ENCODE measurements at regions not wholly inside any gene's neighbourhood (a gene's known extent, or its start where the extent isn't known, plus 50 kb on each side); places are given as distances from the start of the nearest gene placed in this dataset.
"Not testable (repeated sequence)": the region's sequence is repeated elsewhere in the genome, so short reads cannot be mapped to it uniquely, and the experiment has no call there.

GRCh38 chr13:80069374-80069773, 271.6 kb downstream of the SPRY2 start:
- WGBS, 2 donors (ENCODE audit: low coverage in 1 of 2): 88 to 100% methylated on average over 1 to 3 of the region's 3 CpGs
- H3K27me3 ChIP-seq: no peaks in the 10 kb centered on the region
- no peak overlapping the region for H3K4me3 ChIP-seq
- no peak for ATAC-seq
- H3K9me3 ChIP-seq: no peaks in the 10 kb centered on the region
- H3K36me3 ChIP-seq: no peaks in the 10 kb centered on the region
- no peaks in the 10 kb centered on the region for H3K4me1 ChIP-seq
- no peak overlapping the region for H3K27ac ChIP-seq
- TF ChIP-seq POLR2AphosphoS5 (IDR thresholded peaks at IDR 0.05) (no peak), CTCF (IDR thresholded peaks at IDR 0.05) (no peak), POLR2A (IDR thresholded peaks at IDR 0.05) (no peak), EP300 (IDR thresholded peaks at IDR 0.05) (no peak)

GRCh38 chr13:80065996-80066395, 274.9 kb downstream of the SPRY2 start:
- TF ChIP-seq POLR2A (IDR thresholded peaks at IDR 0.05) (no peak), EP300 (IDR thresholded peaks at IDR 0.05) (no peak), CTCF (IDR thresholded peaks at IDR 0.05) (no peak), POLR2AphosphoS5 (IDR thresholded peaks at IDR 0.05) (no peak)
- WGBS, 2 donors (ENCODE audit: low coverage in 1 of 2): 14% methylated on average over 1 of the region's 1 CpG

GRCh38 chr13:80062416-80062815, 278.5 kb downstream of the SPRY2 start:
- ATAC-seq, H3K9me3 ChIP-seq, H3K4me3 ChIP-seq, H3K27me3 ChIP-seq, H3K27ac ChIP-seq, H3K4me1 ChIP-seq, H3K36me3 ChIP-seq: not testable (repeated sequence)

More at GRCh38 chr13:80065996-80066395, 274.9 kb downstream of the SPRY2 start:
- no peaks in the 10 kb centered on the region for H3K9me3 ChIP-seq
- ATAC-seq: no peak
- H3K4me1 ChIP-seq: no peaks in the 10 kb centered on the region
- H3K4me3 ChIP-seq: no peak overlapping the region
- H3K36me3 ChIP-seq: no peaks in the 10 kb centered on the region
- no peaks in the 10 kb centered on the region for H3K27me3 ChIP-seq
- H3K27ac ChIP-seq: no peak overlapping the region

- WGBS, 2 donors (ENCODE audit: low coverage in 1 of 2): 86 to 100% methylated on average over 2 of the region's 2 CpGs
- ATAC-seq: no peak
- H3K9me3 ChIP-seq: no peaks in the 10 kb centered on the region
- TF ChIP-seq EP300 (IDR thresholded peaks at IDR 0.05) (no peak), POLR2A (IDR thresholded peaks at IDR 0.05) (no peak), POLR2AphosphoS5 (IDR thresholded peaks at IDR 0.05) (no peak), CTCF (IDR thresholded peaks at IDR 0.05) (no peak)
- H3K27me3 ChIP-seq: no peaks in the 10 kb centered on the region
- H3K4me1 ChIP-seq: no peaks in the 10 kb centered on the region
- H3K27ac ChIP-seq: no peak overlapping the region
- H3K36me3 ChIP-seq: no peaks in the 10 kb centered on the region
- H3K4me3 ChIP-seq: no peak overlapping the region
Measured at GRCh38 chr13:80059789-80060188, 281.1 kb downstream of the SPRY2 start.

GRCh38 chr13:80058626-80059025, 282.3 kb downstream of the SPRY2 start:
- Histone ChIP-seq H3K4me3 (no peak overlapping the region), H3K27ac (no peak overlapping the region), H3K9me3 (no peaks in the 10 kb centered on the region), H3K27me3 (no peaks in the 10 kb centered on the region), H3K4me1 (no peaks in the 10 kb centered on the region), H3K36me3 (no peaks in the 10 kb centered on the region)
- 90 to 96% methylated on average over 4 of the region's 4 CpGs for WGBS, 2 donors (ENCODE audit: low coverage in 1 of 2)
- TF ChIP-seq POLR2A (IDR thresholded peaks at IDR 0.05) (no peak), EP300 (IDR thresholded peaks at IDR 0.05) (no peak), POLR2AphosphoS5 (IDR thresholded peaks at IDR 0.05) (no peak), CTCF (IDR thresholded peaks at IDR 0.05) (no peak)
- ATAC-seq: no peak

- Histone ChIP-seq H3K27me3 (no peaks in the 10 kb centered on the region), H3K4me1 (no peaks in the 10 kb centered on the region), H3K36me3 (no peaks in the 10 kb centered on the region), H3K4me3 (no peak overlapping the region), H3K9me3 (no peaks in the 10 kb centered on the region), H3K27ac (no peak overlapping the region)
- no peak for ATAC-seq
- TF ChIP-seq POLR2AphosphoS5 (IDR thresholded peaks at IDR 0.05) (no peak), POLR2A (IDR thresholded peaks at IDR 0.05) (no peak), CTCF (IDR thresholded peaks at IDR 0.05) (no peak), EP300 (IDR thresholded peaks at IDR 0.05) (no peak)
- 78 to 86% methylated on average over 4 of the region's 4 CpGs for WGBS, 2 donors (ENCODE audit: low coverage in 1 of 2)
Measured at GRCh38 chr13:80055847-80056246, 285.1 kb downstream of the SPRY2 start.

All from gastroesophageal sphincter (tissue), 4 donors.